SK-MEL-5 (cell line): ENCODE measurements at regions not wholly inside any gene's neighbourhood (a gene's known extent, or its start where the extent isn't known, plus 50 kb on each side); places are given as distances from the start of the nearest gene placed in this dataset.
"Not testable (repeated sequence)": the region's sequence is repeated elsewhere in the genome, so short reads cannot be mapped to it uniquely, and the experiment has no call there.

ENCODE experiments used
- DNase-seq: peaks from one replicate; pipeline ENCODE4 v3.0.0-alpha.2; 2016; ENCODE audit warnings: low read depth, low spot score
- in situ Hi-C: cut with HindIII; loops from 2 replicates; pipeline ENCODE4 v1.10.0; 2016; ENCODE audit warnings: low sequenced_read_pairs, high pct_unique_total_duplicates, low pct_unique_long_range_greater_than_20kb

DNA sequence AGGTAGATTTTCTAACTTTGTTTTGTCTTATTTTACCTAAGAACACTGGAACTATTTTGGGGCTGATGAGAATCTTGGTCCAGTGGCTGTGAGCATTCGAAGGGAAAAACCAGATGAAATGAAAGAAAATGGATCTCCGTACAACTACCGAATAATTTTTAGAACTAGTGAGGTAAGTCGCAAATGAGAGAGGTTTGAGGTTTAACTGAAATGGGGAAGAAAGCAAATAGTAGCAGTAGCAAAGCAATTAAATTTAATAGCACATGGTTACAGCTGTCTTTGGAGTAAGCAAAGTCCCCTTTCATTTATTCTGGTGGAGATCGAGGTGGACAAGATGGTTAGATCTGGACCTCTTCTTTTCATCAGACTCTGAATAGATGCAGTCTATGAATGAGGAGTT is 313.5 kb upstream of the RGS6 start:
- in situ Hi-C loops: no loop called here
- no peak for DNase-seq

GRCh38 chr14:71619472-71619871 is 312.8 kb upstream of the RGS6 start:
- in situ Hi-C loops: no loop called here
- DNase-seq: no peak

- in situ Hi-C loops: no loop called here
- no peak for DNase-seq
Observed at GRCh38 chr14:71620401-71620800, 311.8 kb upstream of the RGS6 start.

DNA sequence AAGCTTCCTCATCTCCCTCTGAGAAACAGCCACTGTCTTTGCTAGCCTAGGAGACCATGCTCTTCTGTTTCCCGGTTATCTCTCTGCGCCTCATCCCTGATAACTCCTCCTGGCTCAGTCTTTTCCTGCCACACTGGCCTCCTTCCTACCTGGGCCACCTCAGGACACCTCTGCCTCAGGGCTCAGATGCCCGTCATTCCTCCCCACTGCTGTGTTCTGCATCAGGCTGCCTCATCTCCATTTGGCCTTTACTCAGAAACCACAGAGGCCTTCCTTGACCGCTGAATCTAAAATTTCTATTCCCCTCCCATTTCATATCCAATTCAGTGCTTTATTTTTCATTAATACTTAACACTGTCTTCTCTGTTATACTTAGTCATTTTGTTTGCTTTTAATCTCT is 311.0 kb upstream of the RGS6 start:
- in situ Hi-C loops: no loop called here
- DNase-seq: no peak

DNA sequence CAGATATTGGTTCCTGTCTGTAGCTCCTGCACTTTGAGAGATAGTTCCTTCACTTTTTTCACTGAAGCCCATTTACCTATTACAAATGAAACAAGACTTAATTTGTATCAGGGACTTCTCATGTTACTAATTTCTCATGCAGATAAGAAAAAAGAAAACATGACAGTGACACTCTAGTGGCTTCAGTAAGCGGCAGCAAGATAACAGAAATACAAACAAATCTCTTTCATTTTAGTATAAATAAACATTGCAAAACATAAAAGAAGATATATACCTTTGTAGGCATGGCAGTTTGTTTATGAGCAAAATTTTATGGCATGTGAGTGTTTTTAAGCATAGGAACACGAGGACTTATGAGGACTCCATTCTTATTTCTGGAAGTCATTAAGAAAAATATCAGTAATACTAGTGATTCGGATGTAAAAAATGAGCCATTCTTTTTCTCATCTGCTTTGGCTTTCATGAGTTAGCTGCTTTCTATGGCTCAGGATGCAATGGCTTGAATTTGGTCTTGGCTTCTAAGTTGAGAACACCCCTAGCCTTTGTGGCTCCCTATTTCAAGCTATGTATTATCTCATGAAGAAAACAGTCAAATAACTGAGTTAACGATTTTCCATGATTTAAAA is 310.1 kb upstream of the RGS6 start:
- DNase-seq: no peak
- in situ Hi-C loops: no loop called here

- DNase-seq: no peak
- in situ Hi-C loops: no loop called here
Observed at GRCh38 chr14:71623939-71624338, 308.3 kb upstream of the RGS6 start.

DNA sequence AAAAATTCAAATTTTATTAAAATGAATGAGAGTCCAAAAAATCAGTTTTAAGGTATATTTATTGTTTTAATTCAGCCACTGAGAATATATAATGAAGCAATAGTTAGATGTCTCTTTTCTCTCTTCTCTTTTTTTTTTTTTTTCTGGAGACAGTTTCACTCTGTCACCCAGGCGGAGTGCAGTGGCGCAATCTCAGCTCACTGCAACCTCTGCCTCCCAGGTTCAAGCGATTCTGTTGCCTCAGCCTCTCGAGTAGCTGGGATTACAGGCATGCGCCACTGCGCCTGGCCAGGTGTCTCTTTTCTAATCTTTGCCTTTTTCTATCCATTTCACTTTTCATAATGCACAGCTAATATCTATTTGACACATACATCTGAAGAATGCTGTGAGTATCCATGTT is 307.1 kb upstream of the RGS6 start:
- in situ Hi-C loops: no loop called here
- DNase-seq: no peak

GRCh38 chr14:71625891-71626701 is 306.1 kb upstream of the RGS6 start:
- in situ Hi-C loops: no loop called here
- no peak for DNase-seq

DNA sequence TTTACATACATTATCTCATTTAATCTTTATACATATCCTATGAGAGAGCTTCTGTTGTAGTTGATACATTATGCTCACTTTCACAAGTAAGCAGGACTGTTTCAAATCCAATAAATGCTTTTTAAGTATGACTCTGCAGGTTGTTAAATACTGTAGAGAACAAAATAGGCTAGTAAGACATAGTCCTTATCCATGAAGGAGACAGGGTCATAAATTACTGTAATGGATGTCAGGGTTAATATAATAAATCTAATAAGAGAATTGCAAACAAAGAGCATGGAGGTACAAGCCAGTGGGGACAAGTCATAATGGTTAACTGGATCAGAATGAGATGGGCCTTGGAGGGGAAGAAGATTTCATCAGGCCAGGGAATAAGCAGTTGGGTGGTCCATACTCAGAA is 303.8 kb upstream of the RGS6 start:
- no peak for DNase-seq
- in situ Hi-C loops: no loop called here

DNA sequence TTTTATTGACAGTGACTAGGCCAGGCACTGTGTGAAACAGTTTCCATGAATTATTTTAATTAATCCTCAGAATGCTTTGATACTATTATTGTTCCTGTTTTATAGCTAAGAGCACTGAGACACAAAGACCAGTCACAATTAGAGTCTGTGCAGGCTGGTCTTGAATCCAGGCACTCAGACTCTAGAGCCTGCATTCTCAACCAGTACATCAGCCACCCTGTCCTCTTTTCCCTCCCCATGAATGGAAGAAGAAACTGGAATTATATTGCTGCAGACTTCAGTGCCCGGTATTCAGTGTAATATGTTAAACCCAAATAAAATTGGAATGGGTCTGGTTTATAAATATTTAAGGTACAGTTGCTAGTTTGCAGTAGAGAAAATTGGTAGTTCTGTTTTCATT is 303.0 kb upstream of the RGS6 start:
- in situ Hi-C loops: no loop called here
- DNase-seq: no peak

DNA sequence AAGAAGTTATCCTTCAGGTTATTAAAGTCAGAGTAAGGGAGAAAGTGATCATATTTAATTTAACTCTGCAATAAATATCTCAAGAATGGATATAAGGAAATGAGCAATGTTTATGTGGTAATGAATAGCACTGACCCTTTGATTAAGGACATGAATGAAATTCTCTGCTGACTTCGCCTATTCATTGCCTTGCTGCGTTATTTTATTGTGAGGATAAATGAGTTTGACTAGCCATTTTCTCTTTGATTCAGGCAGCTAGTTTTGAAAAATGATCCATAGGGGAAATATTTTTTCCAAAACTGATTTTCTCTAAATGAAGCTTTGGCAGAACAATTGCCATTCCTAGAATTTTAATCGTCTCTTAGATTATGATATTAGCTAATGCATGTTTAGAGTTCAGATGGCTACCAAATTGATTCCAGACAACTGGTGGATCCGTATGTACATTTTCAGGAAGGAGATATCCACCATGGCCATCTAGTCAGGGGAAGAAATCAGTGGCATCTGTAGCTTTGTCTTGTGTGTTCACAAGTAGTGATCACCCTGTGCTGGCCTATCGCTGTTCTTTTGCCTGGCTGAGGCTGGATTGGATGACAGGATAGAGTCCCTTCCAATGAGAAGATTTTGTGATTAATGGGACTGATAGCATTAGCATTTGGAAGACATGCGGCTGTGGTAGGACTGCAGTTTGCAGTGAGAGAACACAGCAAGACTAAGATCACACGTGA is 302.3 kb upstream of the RGS6 start:
- no peak for DNase-seq
- in situ Hi-C loops: no loop called here

GRCh38 chr14:71631030-71631429 is 301.2 kb upstream of the RGS6 start:
- DNase-seq, in situ Hi-C loops: not testable (repeated sequence)

- in situ Hi-C loops: no loop called here
- no peak for DNase-seq
Observed at GRCh38 chr14:71632440-71632946, 299.7 kb upstream of the RGS6 start.

GRCh38 chr14:71636076-71636475 is 296.2 kb upstream of the RGS6 start:
- DNase-seq: no peak
- in situ Hi-C loops: no loop called here

DNA sequence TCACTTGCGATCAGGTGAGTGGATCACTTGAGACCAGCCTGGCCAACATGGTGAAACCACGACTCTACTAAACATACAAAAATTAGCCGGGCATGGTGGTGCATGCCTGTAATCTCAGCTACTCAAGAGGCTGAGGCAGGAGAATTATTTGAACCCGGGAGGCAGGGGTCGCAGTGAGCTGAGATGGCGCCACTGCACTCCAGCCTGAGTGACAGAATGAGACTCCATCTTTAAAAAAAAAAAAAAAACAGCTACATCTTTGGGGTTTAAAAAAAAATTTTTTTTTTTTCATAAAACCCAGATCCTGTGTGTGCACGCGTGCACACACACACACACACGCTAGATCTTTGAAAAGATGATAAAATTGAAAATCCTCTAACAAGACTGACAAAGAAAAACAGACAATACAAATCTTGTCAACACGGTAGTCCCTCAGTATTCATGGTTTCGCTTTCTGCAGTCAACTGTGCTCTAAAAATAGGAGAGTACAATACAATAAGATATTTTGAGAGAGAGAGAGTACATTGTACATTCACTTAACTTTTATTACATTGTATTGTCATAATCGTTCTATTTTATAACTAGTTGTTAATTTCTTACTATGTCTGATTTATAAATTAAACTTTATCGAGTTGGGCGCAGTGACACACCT is 295.3 kb upstream of the RGS6 start:
- no peak for DNase-seq
- in situ Hi-C loops: no loop called here

GRCh38 chr14:71638523-71639196 is 293.6 kb upstream of the RGS6 start:
- no peak for DNase-seq
- in situ Hi-C loops: no loop called here

GRCh38 chr14:71642715-71643114 is 289.5 kb upstream of the RGS6 start:
- in situ Hi-C loops: no loop called here
- no peak for DNase-seq

GRCh38 chr14:71645656-71646055 is 286.6 kb upstream of the RGS6 start:
- in situ Hi-C loops: no loop called here
- no peak for DNase-seq
